GM12878 (cell line): ENCODE measurements at regions not wholly inside any gene's neighbourhood (a gene's known extent, or its start where the extent isn't known, plus 50 kb on each side); places are given as distances from the start of the nearest gene placed in this dataset.

Source experiments
- ATAC-seq: fragments of 200-7000 bp; cut with Tn5 transposase; 3 replicates; pipeline ENCODE4 v1.9.1; 2020; ENCODE audit warnings: mild to moderate bottlenecking, moderate library complexity
- BruUV-seq: library from RNA; stranded (reverse); fragments of 400-500 nt; replicated peaks from 2 replicates; lab custom pipeline; 2021; lab: Mats Ljungman, UMichigan
- CTCF ChIA-PET: fragments of 300-600 bp; sonication (Branson Sonifier 250); formaldehyde crosslinking; extraction: SDS; loops from one replicate; lab custom pipeline; 2021; ENCODE audit warnings: inconsistent platforms; lab: Yijun Ruan, JAX
- POLR2A ChIA-PET: fragments of 350-600 bp; formaldehyde crosslinking; extraction: SDS; loops from one replicate; lab custom pipeline; 2021; ENCODE audit warnings: inconsistent platforms; lab: Charles Lee
- RAD21 ChIA-PET: fragments of 300-600 bp; sonication (Branson Sonifier 250); formaldehyde crosslinking; loops from one replicate; lab custom pipeline; 2023; ENCODE audit warnings: antibody characterized with exemption; ENCODE audit not compliant: unreplicated experiment; lab: Charles Lee
- SMC1A ChIA-PET: fragments of 300-600 bp; sonication (Branson Sonifier 250); formaldehyde crosslinking; loops from one replicate; lab custom pipeline; 2023; ENCODE audit not compliant: unreplicated experiment, uncharacterized antibody; lab: Charles Lee
- DNase-seq: peaks from one replicate; pipeline ENCODE4 v3.0.0-alpha.2; 2011; ENCODE audit warnings: low read depth, low spot score
- FAIRE-seq: peaks from 3 replicates; lab custom pipeline; 2011; peaks lifted over from hg19 to GRCh38; lab: Jason Lieb, UNC
- H2AFZ ChIP-seq: 2 replicates; pipeline ENCODE4 v1.6.0; 2011; ENCODE audit warnings: low read depth, low read length, control low read depth; ENCODE audit not compliant: control insufficient read depth
- H3K27ac ChIP-seq: 2 replicates; pipeline ENCODE4 v1.5.1; 2011; ENCODE audit warnings: control low read depth; ENCODE audit not compliant: control insufficient read depth, insufficient read depth
- H3K27me3 ChIP-seq, 2 experiments: replicated peaks in 1 of 2; 2 replicates each; pipeline versions ENCODE4 v1.6.0 to v1.6.1; 2011; ENCODE audit warnings: low read length in 1 of 2; ENCODE audit not compliant: control insufficient read depth in 2 of 2, insufficient read depth in 2 of 2
- H3K36me3 ChIP-seq, 2 experiments: 2 replicates each; pipeline ENCODE4 v1.5.1; 2011; ENCODE audit warnings: low read length in 1 of 2; ENCODE audit not compliant: control insufficient read depth in 2 of 2, insufficient read depth in 2 of 2
- H3K4me1 ChIP-seq: 2 replicates; pipeline ENCODE4 v1.6.1; 2011; ENCODE audit warnings: mild to moderate bottlenecking, low read length, moderate library complexity, mixed read lengths; ENCODE audit not compliant: control insufficient read depth, insufficient read depth
- H3K4me2 ChIP-seq: 2 replicates; pipeline ENCODE4 v1.6.0; 2011; ENCODE audit warnings: control low read depth; ENCODE audit not compliant: control insufficient read depth, insufficient read depth
- H3K4me3 ChIP-seq: fragments of 200-600 bp; sonication (generic); 2 replicates; pipeline ENCODE4 v1.5.1; 2016
- H3K79me2 ChIP-seq: 2 replicates; pipeline ENCODE4 v1.6.0; 2011; ENCODE audit warnings: low read length; ENCODE audit not compliant: control insufficient read depth, insufficient read depth
- H3K9ac ChIP-seq: 2 replicates; pipeline ENCODE4 v1.8.0; 2011; ENCODE audit warnings: low read length, control low read depth, mixed read lengths; ENCODE audit not compliant: control insufficient read depth, insufficient read depth
- H3K9me3 ChIP-seq: replicated peaks from 3 replicates; pipeline ENCODE4 v1.5.1; 2011; ENCODE audit warnings: mild to moderate bottlenecking, low read length; ENCODE audit not compliant: control insufficient read depth, insufficient read depth
- H4K20me1 ChIP-seq: 2 replicates; pipeline ENCODE4 v1.6.0; 2011; ENCODE audit not compliant: control insufficient read depth, insufficient read depth
- ASH2L ChIP-seq: fragments of 300-600, 200-600 bp; sonication (generic); IDR thresholded peaks from 2 replicates; pipeline ENCODE4 v1.6.1; 2017; ENCODE audit warnings: low read depth, mild to moderate bottlenecking, borderline replicate concordance
- CTCF ChIP-seq, 3 experiments: IDR thresholded peaks in 2 of 3; conservative IDR thresholded peaks in 1 of 3; 2 replicates each; pipeline ENCODE4 v1.5.1; 2011; ENCODE audit warnings: low read depth in 3 of 3, low read length in 3 of 3, mild to moderate bottlenecking in 3 of 3, control low read depth in 2 of 3, moderate library complexity in 2 of 3, inconsistent platforms in 1 of 3, mixed read lengths in 1 of 3; ENCODE audit not compliant: control insufficient read depth in 2 of 3, insufficient read depth in 1 of 3; ENCODE audit errors: extremely low read depth in 1 of 3
- HDAC6 ChIP-seq: fragments of 200-600 bp; sonication (generic); IDR thresholded peaks from one replicate; pipeline ENCODE4 v1.8.0; 2017; ENCODE audit warnings: antibody characterized with exemption; ENCODE audit not compliant: unreplicated experiment
- NR2F1 ChIP-seq: fragments of 450-650 bp; conservative IDR thresholded peaks from 2 replicates; pipeline ENCODE4 v1.6.1; 2017; ENCODE audit warnings: mild to moderate bottlenecking
- SP1 ChIP-seq: IDR thresholded peaks from one replicate; pipeline ENCODE4 v1.6.1; 2011; ENCODE audit warnings: low read depth, low read length
- SUZ12 ChIP-seq: fragments of 200-600 bp; sonication (generic); IDR thresholded peaks from one replicate; pipeline ENCODE4 v1.6.1; 2018; ENCODE audit warnings: antibody characterized with exemption, mild to moderate bottlenecking; ENCODE audit not compliant: unreplicated experiment
- ZBTB33 ChIP-seq: fragments of 450-650 bp; IDR thresholded peaks from 2 replicates; pipeline ENCODE4 v1.6.1; 2017; ENCODE audit warnings: mild to moderate bottlenecking
- in situ Hi-C: fragments of 300-500 bp; cut with MboI; formaldehyde crosslinking; loops from 9 replicates; pipeline ENCODE4 v1.14.3; 2018; ENCODE audit warnings: mixed read lengths
- intact Hi-C: fragments of 100-400 bp; cut with micrococcal nuclease; formaldehyde crosslinking; loops from one replicate; pipeline ENCODE4 v1.14.2; 2022; ENCODE audit not compliant: unreplicated experiment
- TF ChIP-seq, protein P1 (sequence below): IDR thresholded peaks from 2 replicates; pipeline ENCODE4 v1.6.1; 2011; ENCODE audit warnings: borderline replicate concordance, low read depth, mild to moderate bottlenecking, moderate library complexity, low read length; ENCODE audit not compliant: insufficient read depth, poor library complexity, severe bottlenecking

DNA sequence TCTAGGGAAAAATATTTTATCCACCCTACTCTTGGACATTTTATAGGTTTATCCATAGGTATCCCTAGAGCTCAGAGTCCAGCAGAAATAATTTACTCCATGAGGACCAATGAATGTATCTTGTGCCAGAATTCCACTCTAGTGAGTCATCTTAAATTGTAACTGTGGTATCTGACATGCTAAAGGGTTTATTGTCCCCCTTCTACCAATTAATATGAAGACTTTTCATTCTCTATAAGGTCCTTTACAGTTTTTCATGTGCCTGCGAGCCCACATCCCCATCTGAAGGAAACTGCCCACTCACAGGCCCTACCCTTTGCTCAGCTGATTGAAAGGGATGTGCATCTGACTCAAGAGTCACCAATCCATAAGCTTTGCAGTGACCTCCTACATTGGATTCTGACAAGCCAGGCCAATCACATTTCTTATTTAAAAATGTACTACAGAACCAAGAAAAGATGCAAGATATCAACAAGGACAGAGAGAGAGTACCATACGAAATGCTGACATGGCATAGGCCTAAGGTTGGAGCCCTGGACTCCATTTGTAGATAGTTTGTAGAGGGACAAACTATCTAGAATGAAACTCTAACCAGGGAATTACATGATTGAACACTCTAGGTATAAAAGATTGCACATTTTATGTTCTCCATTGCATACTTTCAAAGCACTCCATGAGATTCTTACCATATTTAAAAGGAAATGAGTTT lies 93.4 kb upstream of the DEFB112 start (continued):
- no peak for TF ChIP-seq ZBTB33
- no peak for TF ChIP-seq NR2F1
- no peak for TF ChIP-seq SP1
- no peak for TF ChIP-seq ASH2L
- TF ChIP-seq, protein P1, sequence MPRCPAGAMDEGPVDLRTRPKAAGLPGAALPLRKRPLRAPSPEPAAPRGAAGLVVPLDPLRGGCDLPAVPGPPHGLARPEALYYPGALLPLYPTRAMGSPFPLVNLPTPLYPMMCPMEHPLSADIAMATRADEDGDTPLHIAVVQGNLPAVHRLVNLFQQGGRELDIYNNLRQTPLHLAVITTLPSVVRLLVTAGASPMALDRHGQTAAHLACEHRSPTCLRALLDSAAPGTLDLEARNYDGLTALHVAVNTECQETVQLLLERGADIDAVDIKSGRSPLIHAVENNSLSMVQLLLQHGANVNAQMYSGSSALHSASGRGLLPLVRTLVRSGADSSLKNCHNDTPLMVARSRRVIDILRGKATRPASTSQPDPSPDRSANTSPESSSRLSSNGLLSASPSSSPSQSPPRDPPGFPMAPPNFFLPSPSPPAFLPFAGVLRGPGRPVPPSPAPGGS, result no peak
- TF ChIP-seq SUZ12, result no peak

- CTCF ChIA-PET, result interaction anchor here (0.7 kb wide), 1 partner anchor 116 kb away, joined by 3 read pairs; no protein-coding TSS in a partner anchor
These were observed 95.4 kb upstream of the DEFB112 start for GRCh38 chr6:50145125-50145524.

More at GRCh38 chr6:50145125-50145524, 95.4 kb upstream of the DEFB112 start:
- Histone ChIP-seq H3K27ac (no peak overlapping the region), H3K4me1 (no peaks in the 10 kb centered on the region), H3K4me2 (no peak overlapping the region), H3K27me3 (no peaks in the 10 kb centered on the region), H3K36me3 (no peaks in the 10 kb centered on the region), H3K79me2 (no peaks in the 10 kb centered on the region), H3K9ac (no peak overlapping the region), H2AFZ (no peak overlapping the region), H4K20me1 (no peaks in the 10 kb centered on the region), H3K4me3 (no peak overlapping the region), H3K9me3 (no peaks in the 10 kb centered on the region)
- no TSS peak for BruUV-seq
- ChIA-PET POLR2A (no interaction called here), RAD21 (no interaction called here), SMC1A (no interaction called here)
- no peak for ATAC-seq
- no peak for TF ChIP-seq HDAC6
- peak; percentile 20 to 38 (median 37); a peak in 4 of 6 replicates for TF ChIP-seq CTCF (IDR thresholded peaks at IDR 0.05 in 2 of 3, conservative IDR thresholded peaks at IDR 0.05 in 1 of 3; ENCODE audit: control insufficient read depth in 2 of 3, extremely low read depth in 1 of 3, insufficient read depth in 1 of 3, low read depth in 3 of 3, low read length in 3 of 3)
- in situ Hi-C loops, result no loop called here
- no peak for DNase-seq
- intact Hi-C loops, result no loop called here
- no peak for FAIRE-seq
